HG02798 (cell line): ENCODE measurements at regions not wholly inside any gene's neighbourhood (a gene's known extent, or its start where the extent isn't known, plus 50 kb on each side); places are given as distances from the start of the nearest gene placed in this dataset.
"Not testable (repeated sequence)": the region's sequence is repeated elsewhere in the genome, so short reads cannot be mapped to it uniquely, and the experiment has no call there.

ENCODE experiments used
- ATAC-seq: cut with Tn5 transposase; IDR thresholded peaks from one replicate; pipeline ENCODE4 v1.9.1; 2021; ENCODE audit warnings: mild to moderate bottlenecking; ENCODE audit not compliant: unreplicated experiment, poor library complexity

DNA sequence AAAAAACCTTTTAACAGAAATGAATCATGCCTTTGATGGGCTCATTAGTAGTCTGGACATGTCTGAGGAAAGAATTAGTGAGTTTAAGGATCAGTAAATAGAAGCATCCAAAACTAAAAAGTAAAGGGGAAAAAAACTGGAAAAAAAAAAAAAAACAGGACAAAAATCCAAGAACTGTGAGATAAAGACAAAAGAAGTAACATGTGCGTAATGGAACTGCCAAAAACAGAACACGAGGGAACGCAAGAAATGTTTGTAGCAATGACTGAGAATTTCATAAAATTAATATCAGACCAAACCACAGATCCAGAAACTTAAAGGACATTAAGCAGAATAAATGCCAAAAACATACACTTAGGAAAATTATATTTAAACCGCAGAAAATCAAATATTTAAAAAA is 77.4 kb downstream of the MS4A13 start:
- no peak for ATAC-seq

DNA sequence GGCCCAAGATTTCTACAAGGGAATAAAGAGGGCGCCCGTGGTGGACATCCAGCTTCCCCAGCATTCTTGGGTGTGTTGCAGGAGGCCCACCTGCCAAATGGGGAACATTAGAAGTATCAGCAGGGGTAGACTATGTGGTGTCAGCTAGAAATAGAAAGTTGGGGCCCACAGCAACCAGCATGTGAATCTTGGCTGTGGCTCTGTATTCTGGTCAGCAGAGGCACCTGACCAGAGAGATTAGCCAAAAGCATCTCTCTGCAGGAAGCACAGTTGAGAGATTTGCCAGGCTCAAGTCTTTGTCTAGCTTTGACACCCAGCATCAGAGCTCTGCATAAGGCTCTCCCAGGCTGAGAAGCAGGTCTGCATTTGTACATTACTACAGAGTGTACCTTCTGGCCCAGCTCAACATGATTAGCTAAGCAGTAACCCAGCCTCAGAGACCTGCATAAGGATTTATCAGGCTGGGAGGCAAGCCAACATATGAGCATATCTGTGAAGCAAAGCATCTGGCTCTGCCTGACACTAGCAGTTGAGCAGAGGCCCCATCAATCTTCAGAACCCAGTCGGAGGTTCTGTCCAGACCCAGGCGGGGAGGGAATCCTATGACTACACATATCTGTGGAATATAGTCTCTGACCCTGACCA is 79.9 kb downstream of the MS4A13 start:
- no peak for ATAC-seq

DNA sequence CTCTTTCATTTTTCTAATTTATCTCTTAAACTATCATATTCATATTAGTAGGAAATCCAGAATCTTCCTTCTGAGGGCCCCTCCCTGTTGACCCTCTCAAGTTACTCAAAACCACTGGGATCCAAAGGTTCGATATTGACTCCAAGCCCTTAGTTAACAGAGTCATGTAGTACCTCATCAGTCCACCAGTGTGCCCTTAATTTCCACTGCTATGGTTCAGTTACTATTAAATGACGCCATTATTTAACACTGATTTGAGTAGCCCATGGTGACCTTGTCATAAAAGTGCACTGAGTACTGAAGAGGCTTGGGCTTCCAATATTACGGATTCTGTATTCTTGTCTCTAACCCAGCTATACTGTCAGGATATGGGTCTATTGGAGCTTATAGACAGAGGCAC is 91.9 kb upstream of the MS4A8 start:
- ATAC-seq, result no peak

DNA sequence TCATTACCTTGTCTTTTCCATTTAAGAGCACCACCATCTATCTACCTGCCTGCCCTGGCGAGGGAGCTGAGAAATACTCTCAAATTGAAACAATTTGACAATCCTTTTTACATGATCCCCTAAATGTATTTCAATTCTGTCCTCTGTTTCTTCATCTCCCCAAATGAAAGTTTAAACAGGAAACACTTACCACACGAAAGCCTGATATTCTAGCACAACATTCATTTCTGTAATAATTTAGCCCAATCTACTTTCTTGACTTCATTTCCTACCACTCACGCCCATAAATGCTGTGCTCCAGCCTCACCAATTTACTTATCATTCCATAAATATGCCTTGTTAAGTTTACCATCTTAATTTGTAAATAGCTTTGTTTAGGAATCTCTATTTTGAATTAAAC is 89.8 kb upstream of the MS4A8 start:
- ATAC-seq, result no peak

DNA sequence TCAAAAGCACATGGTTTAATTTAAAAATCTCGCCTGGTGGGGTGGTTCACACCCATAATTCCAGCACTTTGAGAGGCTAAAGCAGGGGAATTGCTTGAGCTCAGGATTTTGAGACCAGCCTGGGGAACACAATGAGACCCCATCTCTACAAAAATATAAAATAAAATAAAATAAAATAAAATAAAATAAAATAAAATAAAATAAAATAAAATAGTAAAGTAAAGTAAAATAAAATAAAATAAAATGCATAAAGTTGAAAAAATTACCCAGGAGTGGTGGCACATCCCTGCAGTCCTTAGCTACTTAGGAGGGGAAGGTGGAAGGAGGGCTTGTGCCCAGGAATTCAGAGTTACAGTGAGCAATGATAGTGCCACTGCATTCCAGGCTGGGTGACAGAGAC is 88.7 kb upstream of the MS4A8 start:
- no peak for ATAC-seq

DNA sequence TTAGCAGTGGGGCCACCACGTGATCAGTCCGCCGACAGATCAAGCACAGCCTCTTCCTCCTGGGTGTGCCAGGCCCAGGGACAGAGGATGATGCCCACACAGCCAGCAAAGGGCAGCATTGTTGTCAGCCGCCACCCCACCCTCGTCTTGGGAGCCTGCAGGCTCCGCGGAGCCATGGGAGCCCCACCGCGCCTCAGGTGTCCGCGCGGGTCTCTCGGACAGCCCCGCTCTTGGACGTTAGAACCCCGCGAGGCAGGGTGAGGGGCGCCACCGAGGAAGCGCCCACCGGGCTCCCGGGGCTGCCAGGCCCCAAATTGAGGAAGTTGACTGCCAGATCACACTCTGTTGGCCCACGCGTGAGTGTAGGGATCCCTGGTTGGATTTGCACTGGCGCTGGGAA is 83.9 kb upstream of the MS4A8 start:
- no peak for ATAC-seq

DNA sequence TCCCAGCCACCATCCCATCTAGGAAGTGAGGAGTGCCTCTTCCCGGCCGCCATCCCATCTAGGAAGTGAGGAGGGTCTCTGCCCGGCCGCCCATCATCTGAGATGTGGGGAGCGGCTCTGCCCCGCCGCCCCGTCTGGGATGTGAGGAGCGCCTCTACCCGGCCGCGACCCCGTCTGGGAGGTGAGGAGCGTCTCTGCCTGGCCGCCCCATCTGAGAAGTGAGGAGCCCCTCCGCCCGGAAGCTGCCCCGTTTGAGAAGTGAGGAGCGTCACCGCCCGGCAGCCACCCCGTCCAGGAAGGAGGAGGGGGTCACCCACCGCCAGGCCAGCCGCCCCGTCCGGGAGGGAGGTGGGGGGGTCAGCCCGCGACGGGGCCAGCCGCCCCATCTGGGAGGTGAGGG is 77.5 kb upstream of the MS4A8 start:
- ATAC-seq, result not testable (repeated sequence)

DNA sequence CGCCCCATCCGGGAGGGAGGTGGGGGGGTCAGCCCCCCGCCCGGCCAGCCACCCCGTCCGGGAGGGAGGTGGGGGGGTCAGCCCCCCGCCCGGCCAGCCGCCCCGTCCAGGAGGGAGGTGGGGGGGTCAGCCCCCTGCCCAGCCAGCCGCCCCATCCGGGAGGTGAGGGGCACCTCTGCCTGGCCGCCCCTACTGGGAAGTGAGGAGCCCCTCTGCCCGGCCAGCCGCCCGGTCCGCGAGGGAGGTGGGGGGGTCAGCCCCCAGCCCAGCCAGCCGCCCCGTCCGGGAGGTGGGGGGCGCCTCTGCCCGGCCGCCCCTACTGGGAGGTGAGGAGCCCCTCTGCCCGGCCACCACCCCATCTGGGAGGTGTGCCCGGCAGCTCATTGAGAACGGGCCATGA is 76.6 kb upstream of the MS4A8 start:
- ATAC-seq, result not testable (repeated sequence)

DNA sequence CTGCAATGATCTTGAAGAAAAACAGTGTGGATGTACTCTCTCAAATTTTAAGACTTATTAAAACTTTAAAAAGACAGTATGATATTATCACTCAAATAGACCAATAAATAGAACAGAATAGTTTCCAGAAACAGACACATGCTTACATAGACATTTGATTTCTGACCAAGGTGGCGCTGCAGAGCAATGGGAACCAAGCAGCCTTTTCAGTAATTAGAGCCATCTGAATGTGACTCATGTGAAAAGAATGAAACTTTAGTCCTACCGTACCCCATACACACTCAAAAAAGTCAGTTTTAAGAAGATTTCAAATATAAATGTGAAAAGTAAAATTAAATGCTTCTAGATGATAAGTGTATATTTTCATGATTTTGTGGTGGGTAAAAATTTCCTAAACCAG is 74.2 kb upstream of the MS4A8 start:
- no peak for ATAC-seq

DNA sequence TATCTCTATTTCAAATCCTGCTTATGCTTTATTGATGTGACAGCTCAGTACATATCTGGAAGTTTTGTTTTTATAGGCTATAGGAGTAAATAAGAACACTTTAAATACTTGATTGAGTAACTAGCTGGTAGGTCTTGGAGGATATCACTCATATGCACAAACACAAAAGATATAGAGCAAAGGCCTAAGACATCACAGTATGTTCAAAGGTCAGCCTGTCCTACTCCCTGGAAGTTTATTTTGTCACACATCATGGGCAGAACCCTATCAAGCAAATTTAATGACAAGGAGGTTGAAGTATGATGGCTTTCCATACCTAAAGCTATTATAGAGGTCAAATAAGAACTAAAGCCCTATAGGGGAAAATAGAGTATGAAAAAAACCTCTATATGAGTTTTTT is 70.0 kb upstream of the MS4A8 start:
- no peak for ATAC-seq

DNA sequence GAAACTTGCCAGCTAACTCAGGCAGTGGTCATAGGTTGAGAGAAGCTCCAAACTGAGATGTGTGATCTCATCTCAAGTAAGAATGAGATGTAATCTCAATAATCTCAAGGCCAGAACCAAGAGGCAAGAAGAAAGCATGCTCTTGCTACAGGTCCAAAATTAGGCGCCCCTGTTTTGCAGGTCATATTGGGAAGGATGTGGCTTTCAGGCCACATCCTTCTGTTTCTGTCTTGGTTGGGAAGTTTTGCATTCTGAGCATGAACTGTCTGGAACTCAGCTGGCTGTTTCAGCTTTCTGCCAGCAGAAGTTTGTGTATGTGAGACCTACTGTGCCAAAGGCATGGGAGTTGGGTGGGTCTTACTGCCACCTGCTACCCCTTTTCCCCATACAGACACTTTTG is 67.5 kb upstream of the MS4A8 start:
- ATAC-seq, result no peak

DNA sequence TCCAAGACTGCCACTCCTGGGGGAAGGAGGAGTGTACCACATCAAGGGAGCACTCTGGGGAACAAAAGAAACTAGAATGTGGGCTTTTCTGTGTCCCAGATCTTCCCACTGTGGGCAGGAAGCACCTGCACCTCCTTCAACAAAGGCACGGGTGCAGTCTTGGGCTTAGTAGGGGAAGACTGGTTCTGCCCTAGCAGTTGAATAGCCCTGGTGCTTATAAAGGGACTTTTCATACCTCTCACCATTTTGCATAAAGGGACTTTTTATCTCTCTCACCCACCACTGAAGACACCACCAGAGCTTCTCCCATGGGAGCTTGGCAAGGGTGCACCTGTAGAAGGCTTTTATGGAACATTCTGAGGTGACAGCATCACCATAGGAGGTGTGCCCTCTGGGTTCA is 65.8 kb upstream of the MS4A8 start:
- ATAC-seq, result peak; percentile 82

DNA sequence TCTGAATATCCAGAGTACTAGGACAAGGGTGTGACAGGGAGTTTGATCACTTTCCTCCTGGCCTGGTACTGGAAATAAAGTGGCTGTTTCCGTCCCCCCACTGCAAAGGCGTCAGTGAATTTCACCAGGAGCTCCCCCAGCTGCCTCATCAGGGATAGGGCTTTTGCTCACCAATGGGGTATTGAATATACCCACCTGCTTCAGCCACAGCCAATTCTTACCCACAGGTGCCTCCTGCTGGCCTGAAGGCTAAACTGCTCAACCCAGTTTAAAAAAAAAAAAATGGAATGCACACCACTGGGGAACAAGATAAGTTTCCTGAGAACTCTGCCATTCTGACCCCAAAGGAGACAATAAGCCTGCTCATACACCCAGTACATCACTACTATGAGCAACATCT is 65.3 kb upstream of the MS4A8 start:
- peak; percentile 58 for ATAC-seq

DNA sequence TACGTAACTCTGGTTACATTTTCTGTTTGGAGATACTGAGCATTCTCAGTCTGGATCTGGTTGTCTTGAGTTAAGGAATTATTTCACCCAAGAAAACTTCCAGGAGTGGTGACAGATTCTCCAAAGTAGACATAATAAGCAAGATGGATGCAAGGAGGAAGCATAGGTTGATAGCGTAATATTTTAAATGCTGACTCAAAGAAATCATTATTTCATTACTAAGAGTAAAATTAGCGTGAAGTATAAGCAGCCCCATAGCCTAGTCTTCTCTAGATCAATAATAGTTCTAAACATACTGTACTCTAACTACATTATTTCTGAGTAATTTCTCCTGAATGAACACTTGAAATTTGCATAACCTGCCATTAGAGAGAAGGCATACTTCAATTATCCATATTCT is 57.5 kb upstream of the MS4A8 start:
- ATAC-seq, result no peak

DNA sequence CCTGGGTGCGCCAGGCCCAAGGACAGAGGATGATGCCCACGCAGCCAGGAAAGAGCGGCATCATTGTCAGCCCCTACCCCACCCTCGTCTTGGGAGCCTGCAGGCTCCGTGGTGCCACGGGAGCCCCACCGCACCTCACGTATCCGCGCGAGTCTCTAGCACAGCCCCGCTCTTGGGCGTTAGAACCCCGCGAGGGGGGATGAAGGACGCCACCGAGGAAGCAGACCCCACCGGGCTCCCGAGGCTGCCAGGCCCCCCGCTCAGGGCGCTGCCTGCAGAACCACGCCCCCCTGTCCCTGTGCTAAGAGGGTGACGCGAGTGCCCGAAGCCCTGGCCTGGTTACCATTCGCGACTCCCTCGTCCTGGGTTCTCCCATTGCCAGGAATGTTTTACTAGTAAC is 52.3 kb upstream of the MS4A8 start:
- ATAC-seq, result no peak
